ENCODE measurements at regions not wholly inside any gene's neighbourhood (a gene's known extent, or its start where the extent isn't known, plus 50 kb on each side); places are given as distances from the start of the nearest gene placed in this dataset.

DNA sequence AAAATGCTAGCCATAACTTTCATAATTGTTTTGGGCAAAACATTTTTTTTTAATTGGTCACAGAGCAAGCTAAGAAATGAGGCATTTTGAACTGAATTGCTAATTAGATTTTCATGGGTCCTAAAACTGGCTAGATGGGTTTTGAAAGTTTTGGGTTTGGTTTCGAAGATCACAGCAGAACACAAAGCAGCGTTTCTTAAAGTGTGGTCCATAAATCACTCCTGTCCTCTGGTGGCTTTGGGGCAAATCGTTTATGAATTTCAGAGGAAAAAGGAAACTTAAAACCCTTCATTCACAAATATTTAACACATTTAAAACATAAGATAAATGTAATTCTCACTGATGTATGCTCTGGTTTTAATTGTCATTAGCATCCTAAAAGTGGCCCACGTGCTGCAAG is 503.7 kb downstream of the SPATA31D1 start:
- TF ChIP-seq POLR2A (IDR thresholded peaks at IDR 0.05) (no peak), CTCF (IDR thresholded peaks at IDR 0.05) (no peak)

Data from transverse colon (tissue), 3 donors.